ENCODE measurements at regions not wholly inside any gene's neighbourhood (a gene's known extent, or its start where the extent isn't known, plus 50 kb on each side); places are given as distances from the start of the nearest gene placed in this dataset.

DNA sequence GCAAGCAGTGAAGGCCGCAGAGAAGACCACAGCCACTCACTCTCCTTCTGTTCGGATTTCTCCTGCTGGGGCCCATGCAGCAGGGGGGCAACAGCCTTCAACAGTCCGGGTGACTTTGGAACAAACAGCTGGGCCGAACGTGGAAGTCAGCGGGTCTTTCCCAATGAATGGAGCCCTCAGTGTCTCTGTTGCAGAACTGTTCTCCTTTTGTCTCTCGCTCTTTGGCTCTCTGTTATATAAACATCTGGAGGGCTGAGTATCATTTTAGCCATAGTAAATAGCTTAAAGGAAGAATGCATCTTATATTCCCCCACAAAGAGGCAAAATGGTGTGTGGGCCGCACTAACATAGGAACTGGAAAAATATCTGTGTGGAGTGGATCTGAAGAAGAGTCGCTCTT, 136.7 kb upstream of the RALGAPA2 start:
- H3K27ac ChIP-seq (ENCODE audit: extremely low read length, insufficient read depth, low read length): no peak overlapping the region
- no peak for ATAC-seq
- in situ Hi-C loops (cut with HindIII; ENCODE audit: extremely low pct_ligation_motif_present, low pct_unique_long_range_greater_than_20kb): no loop called here

DNA sequence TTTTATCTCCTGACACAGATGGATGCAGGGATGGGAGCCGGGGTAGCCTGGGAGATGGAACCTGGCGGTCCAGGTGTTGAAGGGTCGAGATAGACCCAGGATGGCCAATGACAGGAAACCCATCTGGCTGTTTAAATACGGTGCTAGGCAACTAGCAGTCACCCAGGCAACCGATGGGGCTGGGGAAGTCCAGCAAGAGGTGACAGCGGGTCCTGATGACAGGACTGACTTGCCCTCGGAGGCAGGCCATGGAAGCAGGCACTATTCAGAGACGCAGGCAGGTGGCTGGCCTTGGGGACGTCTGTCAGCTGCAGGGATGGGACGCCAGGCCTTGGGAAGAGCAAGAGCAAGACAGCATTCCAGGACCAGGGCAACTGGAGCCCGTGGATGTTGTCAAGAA, 135.4 kb upstream of the RALGAPA2 start:
- H3K4me2 ChIP-seq (ENCODE audit: low read depth, low read length): no peak overlapping the region
- no peaks in the 10 kb centered on the region for H3K36me3 ChIP-seq (replicated peaks in 1 of 2; ENCODE audit: control insufficient read depth in 1 of 2, insufficient read depth in 2 of 2, low read length in 2 of 2)
- DNase-seq (ENCODE audit: low spot score) (no peak), FAIRE-seq (no peak), ATAC-seq (no peak)
- ChIA-PET CTCF (ENCODE audit: low intra/inter-chr PET ratio, low total read pairs) (no interaction called here), POLR2A (no interaction called here)
- H2AFZ ChIP-seq (ENCODE audit: low read length): no peak overlapping the region
- in situ Hi-C loops (cut with HindIII; ENCODE audit: extremely low pct_ligation_motif_present, low pct_unique_long_range_greater_than_20kb): no loop called here
- no peaks in the 10 kb centered on the region for H4K20me1 ChIP-seq (ENCODE audit: insufficient read depth, low read length)
- H3K9ac ChIP-seq (ENCODE audit: insufficient read depth, low read depth, low read length): no peak overlapping the region
- intact Hi-C loops (cut with micrococcal nuclease; ENCODE audit: unreplicated experiment): no loop called here
- TF ChIP-seq ARID2 (CRISPR knock-in tag; IDR thresholded peaks at IDR 0.05; ENCODE audit: borderline replicate concordance): no peak
- no peak for TF ChIP-seq ZNF484 (CRISPR knock-in tag; IDR thresholded peaks at IDR 0.05; ENCODE audit: borderline replicate concordance, low read depth)
- TF ChIP-seq ZNF629 (CRISPR knock-in tag; conservative IDR thresholded peaks at IDR 0.05): no peak
- no peak for TF ChIP-seq ZNF792 (CRISPR knock-in tag; IDR thresholded peaks at IDR 0.05)
- no peak for TF ChIP-seq ZNF17 (CRISPR knock-in tag; IDR thresholded peaks at IDR 0.05)
- TF ChIP-seq, protein P1, sequence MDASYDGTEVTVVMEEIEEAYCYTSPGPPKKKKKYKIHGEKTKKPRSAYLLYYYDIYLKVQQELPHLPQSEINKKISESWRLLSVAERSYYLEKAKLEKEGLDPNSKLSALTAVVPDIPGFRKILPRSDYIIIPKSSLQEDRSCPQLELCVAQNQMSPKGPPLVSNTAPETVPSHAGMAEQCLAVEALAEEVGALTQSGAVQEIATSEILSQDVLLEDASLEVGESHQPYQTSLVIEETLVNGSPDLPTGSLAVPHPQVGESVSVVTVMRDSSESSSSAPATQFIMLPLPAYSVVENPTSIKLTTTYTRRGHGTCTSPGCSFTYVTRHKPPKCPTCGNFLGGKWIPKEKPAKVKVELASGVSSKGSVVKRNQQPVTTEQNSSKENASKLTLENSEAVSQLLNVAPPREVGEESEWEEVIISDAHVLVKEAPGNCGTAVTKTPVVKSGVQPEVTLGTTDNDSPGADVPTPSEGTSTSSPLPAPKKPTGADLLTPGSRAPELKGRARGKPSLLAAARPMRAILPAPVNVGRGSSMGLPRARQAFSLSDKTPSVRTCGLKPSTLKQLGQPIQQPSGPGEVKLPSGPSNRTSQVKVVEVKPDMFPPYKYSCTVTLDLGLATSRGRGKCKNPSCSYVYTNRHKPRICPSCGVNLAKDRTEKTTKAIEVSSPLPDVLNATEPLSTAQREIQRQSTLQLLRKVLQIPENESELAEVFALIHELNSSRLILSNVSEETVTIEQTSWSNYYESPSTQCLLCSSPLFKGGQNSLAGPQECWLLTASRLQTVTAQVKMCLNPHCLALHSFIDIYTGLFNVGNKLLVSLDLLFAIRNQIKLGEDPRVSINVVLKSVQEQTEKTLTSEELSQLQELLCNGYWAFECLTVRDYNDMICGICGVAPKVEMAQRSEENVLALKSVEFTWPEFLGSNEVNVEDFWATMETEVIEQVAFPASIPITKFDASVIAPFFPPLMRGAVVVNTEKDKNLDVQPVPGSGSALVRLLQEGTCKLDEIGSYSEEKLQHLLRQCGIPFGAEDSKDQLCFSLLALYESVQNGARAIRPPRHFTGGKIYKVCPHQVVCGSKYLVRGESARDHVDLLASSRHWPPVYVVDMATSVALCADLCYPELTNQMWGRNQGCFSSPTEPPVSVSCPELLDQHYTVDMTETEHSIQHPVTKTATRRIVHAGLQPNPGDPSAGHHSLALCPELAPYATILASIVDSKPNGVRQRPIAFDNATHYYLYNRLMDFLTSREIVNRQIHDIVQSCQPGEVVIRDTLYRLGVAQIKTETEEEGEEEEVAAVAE (CRISPR knock-in tag; IDR thresholded peaks at IDR 0.05; ENCODE audit: borderline replicate concordance): no peak
- H3K4me3 ChIP-seq (replicated peaks in 1 of 3; ENCODE audit: insufficient read depth in 1 of 3, low read depth in 2 of 3, low read length in 3 of 3): no peak overlapping the region
- 0 out of 2 replicates have a peak, but pooled peaks cover 8% of the 10 kb centered on the region for H3K4me1 ChIP-seq (ENCODE audit: insufficient read depth, low read length)
- no peaks in the 10 kb centered on the region for H3K79me2 ChIP-seq (ENCODE audit: insufficient read depth, low read length)
- H3K27ac ChIP-seq (ENCODE audit: extremely low read length, insufficient read depth, low read length): no peak overlapping the region
- H3K9me3 ChIP-seq (ENCODE audit: low read length): no peaks in the 10 kb centered on the region
- WGBS (ENCODE audit: low lambda C conversion rate): 31% methylated on average over 11 of the region's 11 CpGs
- H3K27me3 ChIP-seq (ENCODE audit: control insufficient read depth in 1 of 2, insufficient read depth in 2 of 2, low read length in 2 of 2): peaks cover 3 to 31% of the 10 kb centered on the region in 2 experiments; a peak in 4 of 5 replicates
- no TSS peak for BruUV-seq (replicated peaks)

More for the DNA sequence above, 136.7 kb upstream of the RALGAPA2 start:
- no peaks in the 10 kb centered on the region for H3K79me2 ChIP-seq (ENCODE audit: insufficient read depth, low read length)
- H3K27me3 ChIP-seq (ENCODE audit: control insufficient read depth in 1 of 2, insufficient read depth in 2 of 2, low read length in 2 of 2): peaks cover 3 to 31% of the 10 kb centered on the region in 2 experiments; a peak in 4 of 5 replicates
- intact Hi-C loops (cut with micrococcal nuclease; ENCODE audit: unreplicated experiment): no loop called here
- no peaks in the 10 kb centered on the region for H3K36me3 ChIP-seq (replicated peaks in 1 of 2; ENCODE audit: control insufficient read depth in 1 of 2, insufficient read depth in 2 of 2, low read length in 2 of 2)
- no peaks in the 10 kb centered on the region for H4K20me1 ChIP-seq (ENCODE audit: insufficient read depth, low read length)
- WGBS (ENCODE audit: low lambda C conversion rate): 41% methylated on average over 9 of the region's 9 CpGs
- TF ChIP-seq, protein P2, sequence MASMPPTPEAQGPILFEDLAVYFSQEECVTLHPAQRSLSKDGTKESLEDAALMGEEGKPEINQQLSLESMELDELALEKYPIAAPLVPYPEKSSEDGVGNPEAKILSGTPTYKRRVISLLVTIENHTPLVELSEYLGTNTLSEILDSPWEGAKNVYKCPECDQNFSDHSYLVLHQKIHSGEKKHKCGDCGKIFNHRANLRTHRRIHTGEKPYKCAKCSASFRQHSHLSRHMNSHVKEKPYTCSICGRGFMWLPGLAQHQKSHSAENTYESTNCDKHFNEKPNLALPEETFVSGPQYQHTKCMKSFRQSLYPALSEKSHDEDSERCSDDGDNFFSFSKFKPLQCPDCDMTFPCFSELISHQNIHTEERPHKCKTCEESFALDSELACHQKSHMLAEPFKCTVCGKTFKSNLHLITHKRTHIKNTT (CRISPR knock-in tag; IDR thresholded peaks at IDR 0.05): no peak
- TF ChIP-seq NFRKB (IDR thresholded peaks at IDR 0.05) (no peak), ZBTB7B (CRISPR knock-in tag; IDR thresholded peaks at IDR 0.05) (no peak), ZNF101 (CRISPR knock-in tag; IDR thresholded peaks at IDR 0.05; ENCODE audit: borderline replicate concordance, low read depth) (no peak), ZNF83 (CRISPR knock-in tag; IDR thresholded peaks at IDR 0.05; ENCODE audit: borderline replicate concordance) (no peak), ZNF225 (CRISPR knock-in tag; IDR thresholded peaks at IDR 0.05) (no peak), ZNF788 (CRISPR knock-in tag; IDR thresholded peaks at IDR 0.05; ENCODE audit: borderline replicate concordance) (no peak)
- DNase-seq (ENCODE audit: low spot score) (no peak), FAIRE-seq (no peak)
- ChIA-PET POLR2A (no interaction called here), CTCF (ENCODE audit: low intra/inter-chr PET ratio, low total read pairs) (no interaction called here)
- no peak overlapping the region for H3K9ac ChIP-seq (ENCODE audit: insufficient read depth, low read depth, low read length)
- H3K4me3 ChIP-seq (replicated peaks in 1 of 3; ENCODE audit: insufficient read depth in 1 of 3, low read depth in 2 of 3, low read length in 3 of 3): no peak overlapping the region
- no peak overlapping the region for H3K4me2 ChIP-seq (ENCODE audit: low read depth, low read length)
- no peaks in the 10 kb centered on the region; the same call in 1 of the 2 replicates for H3K9me3 ChIP-seq (ENCODE audit: low read length)
- 0 out of 2 replicates have a peak, but pooled peaks cover 3% of the 10 kb centered on the region for H3K4me1 ChIP-seq (ENCODE audit: insufficient read depth, low read length)
- BruUV-seq (replicated peaks): no TSS peak
- no peak overlapping the region for H2AFZ ChIP-seq (ENCODE audit: low read length)
